WTC11 (cell line): ENCODE measurements at regions not wholly inside any gene's neighbourhood (a gene's known extent, or its start where the extent isn't known, plus 50 kb on each side); places are given as distances from the start of the nearest gene placed in this dataset.

Source experiments
- ATAC-seq: fragments of 200-7000 bp; cut with Tn5 transposase; 2 replicates; pipeline ENCODE4 v1.10.0; 2021; ENCODE audit warnings: mild to moderate bottlenecking, moderate library complexity
- CTCF ChIA-PET: fragments of 300-600 bp; sonication (Branson Sonifier 250); formaldehyde crosslinking; loops from one replicate; lab custom pipeline; 2021; ENCODE audit warnings: antibody characterized with exemption; lab: Charles Lee
- POLR2A ChIA-PET: fragments of 350-600 bp; sonication (Branson Sonifier 250); formaldehyde crosslinking; loops from one replicate; lab custom pipeline; 2021; ENCODE audit warnings: antibody characterized with exemption; lab: Charles Lee
- DNase-seq: peaks from one replicate; pipeline ENCODE4 v3.0.0; 2021; ENCODE audit warnings: low spot score
- H3K27ac Mint-ChIP-seq: 2 replicates; pipeline ENCODE4 v1.8.0; 2021; ENCODE audit warnings: mixed read lengths
- H3K27me3 Mint-ChIP-seq: 2 replicates; pipeline ENCODE4 v1.8.0; 2021; ENCODE audit warnings: low read depth, mild to moderate bottlenecking, moderate library complexity, mixed read lengths
- H3K36me3 Mint-ChIP-seq: 2 replicates; pipeline ENCODE4 v1.8.0; 2021; ENCODE audit warnings: mixed read lengths
- H3K4me1 Mint-ChIP-seq: 2 replicates; pipeline ENCODE4 v1.8.0; 2022; ENCODE audit warnings: mixed read lengths
- H3K4me3 Mint-ChIP-seq: 2 replicates; pipeline ENCODE4 v1.8.0; 2021; ENCODE audit warnings: mild to moderate bottlenecking, moderate library complexity, mixed read lengths
- H3K9me3 Mint-ChIP-seq: 2 replicates; pipeline ENCODE4 v1.8.0; 2021; ENCODE audit warnings: mixed read lengths
- E2F5 ChIP-seq: sonication (generic); formaldehyde crosslinking; IDR thresholded peaks from 2 replicates; pipeline ENCODE4 v1.8.1; 2022; ENCODE audit warnings: mild to moderate bottlenecking, moderate library complexity, missing genetic modification reagents
- FOXP4 ChIP-seq: sonication (generic); formaldehyde crosslinking; IDR thresholded peaks from 2 replicates; pipeline ENCODE4 v1.8.0; 2022; ENCODE audit warnings: mild to moderate bottlenecking, missing genetic modification reagents
- GABPB1 ChIP-seq: sonication (generic); formaldehyde crosslinking; IDR thresholded peaks from 2 replicates; pipeline ENCODE4 v1.8.1; 2023; ENCODE audit warnings: mild to moderate bottlenecking, missing genetic modification reagents
- GRHL2 ChIP-seq: fragments of 250-450 bp; sonication (Bioruptor Pico); IDR thresholded peaks from 2 replicates; pipeline ENCODE4 v1.8.0; 2022; ENCODE audit warnings: mild to moderate bottlenecking, moderate library complexity; ENCODE audit not compliant: insufficient replicate concordance, severe bottlenecking
- HMGXB4 ChIP-seq: sonication (generic); formaldehyde crosslinking; IDR thresholded peaks from 2 replicates; pipeline ENCODE4 v1.8.1; 2023; ENCODE audit warnings: mild to moderate bottlenecking, moderate library complexity, missing genetic modification reagents
- PREB ChIP-seq: sonication (generic); formaldehyde crosslinking; IDR thresholded peaks from 2 replicates; pipeline ENCODE4 v1.8.1; 2022; ENCODE audit warnings: mild to moderate bottlenecking, missing genetic modification reagents, moderate library complexity, borderline replicate concordance
- TEAD1 ChIP-seq: sonication (generic); formaldehyde crosslinking; IDR thresholded peaks from 2 replicates; pipeline ENCODE4 v1.8.0; 2022; ENCODE audit warnings: mild to moderate bottlenecking, missing genetic modification reagents
- TEAD4 ChIP-seq: sonication (generic); formaldehyde crosslinking; IDR thresholded peaks from 2 replicates; pipeline ENCODE4 v1.8.0; 2022; ENCODE audit warnings: mild to moderate bottlenecking, missing genetic modification reagents
- TP53 ChIP-seq: sonication (generic); formaldehyde crosslinking; IDR thresholded peaks from 2 replicates; pipeline ENCODE4 v1.8.1; 2023; ENCODE audit warnings: mild to moderate bottlenecking, missing genetic modification reagents
- USF1 ChIP-seq: sonication (generic); formaldehyde crosslinking; IDR thresholded peaks from 2 replicates; pipeline ENCODE4 v1.8.0; 2022; ENCODE audit warnings: mild to moderate bottlenecking, missing genetic modification reagents
- ZNF425 ChIP-seq: fragments of 250-450 bp; sonication (Bioruptor Pico); conservative IDR thresholded peaks from 2 replicates; pipeline ENCODE4 v1.9.0; 2021; ENCODE audit warnings: mild to moderate bottlenecking

GRCh38 chr9:23290973-23291372 lies 535.1 kb downstream of the ELAVL2 start:
- ChIA-PET CTCF (no interaction called here), POLR2A (no interaction called here)
- Mint-ChIP-seq H3K9me3 (no peaks in the 10 kb centered on the region), H3K27ac (no peak overlapping the region), H3K4me1 (peaks cover 6% of the 10 kb centered on the region), H3K4me3 (no peak overlapping the region), H3K27me3 (no peaks in the 10 kb centered on the region; the same call in 1 of the 2 replicates), H3K36me3 (no peaks in the 10 kb centered on the region)
- no peak for ATAC-seq
- no peak for TF ChIP-seq TEAD1 (CRISPR knock-in tag)
- TF ChIP-seq ZNF425 (CRISPR knock-in tag), result no peak
- TF ChIP-seq PREB (CRISPR knock-in tag), result no peak
- TF ChIP-seq GRHL2 (CRISPR knock-in tag), result no peak
- no peak for TF ChIP-seq TEAD4
- TF ChIP-seq HMGXB4, result no peak
- DNase-seq, result no peak

GRCh38 chr9:23302281-23302680 lies 523.8 kb downstream of the ELAVL2 start:
- Mint-ChIP-seq H3K27ac (no peak overlapping the region), H3K36me3 (no peaks in the 10 kb centered on the region), H3K27me3 (no peaks in the 10 kb centered on the region), H3K4me3 (no peak overlapping the region), H3K4me1 (no peaks in the 10 kb centered on the region), H3K9me3 (no peaks in the 10 kb centered on the region)
- TF ChIP-seq TP53 (no peak), ZNF425 (CRISPR knock-in tag) (no peak), USF1 (CRISPR knock-in tag) (no peak), FOXP4 (CRISPR knock-in tag) (no peak), GABPB1 (CRISPR knock-in tag) (no peak), E2F5 (CRISPR knock-in tag) (no peak)
- no peak for ATAC-seq
- CTCF ChIA-PET, result no interaction called here
- DNase-seq, result no peak
- POLR2A ChIA-PET, result no interaction called here
